GM18868 (cell line): ENCODE measurements at regions not wholly inside any gene's neighbourhood (a gene's known extent, or its start where the extent isn't known, plus 50 kb on each side); places are given as distances from the start of the nearest gene placed in this dataset.
"Not testable (repeated sequence)": the region's sequence is repeated elsewhere in the genome, so short reads cannot be mapped to it uniquely, and the experiment has no call there.

ENCODE experiments used
- ATAC-seq: cut with Tn5 transposase; IDR thresholded peaks from one replicate; pipeline ENCODE4 v1.9.1; 2021; ENCODE audit warnings: mild to moderate bottlenecking, moderate library complexity; ENCODE audit not compliant: unreplicated experiment

DNA sequence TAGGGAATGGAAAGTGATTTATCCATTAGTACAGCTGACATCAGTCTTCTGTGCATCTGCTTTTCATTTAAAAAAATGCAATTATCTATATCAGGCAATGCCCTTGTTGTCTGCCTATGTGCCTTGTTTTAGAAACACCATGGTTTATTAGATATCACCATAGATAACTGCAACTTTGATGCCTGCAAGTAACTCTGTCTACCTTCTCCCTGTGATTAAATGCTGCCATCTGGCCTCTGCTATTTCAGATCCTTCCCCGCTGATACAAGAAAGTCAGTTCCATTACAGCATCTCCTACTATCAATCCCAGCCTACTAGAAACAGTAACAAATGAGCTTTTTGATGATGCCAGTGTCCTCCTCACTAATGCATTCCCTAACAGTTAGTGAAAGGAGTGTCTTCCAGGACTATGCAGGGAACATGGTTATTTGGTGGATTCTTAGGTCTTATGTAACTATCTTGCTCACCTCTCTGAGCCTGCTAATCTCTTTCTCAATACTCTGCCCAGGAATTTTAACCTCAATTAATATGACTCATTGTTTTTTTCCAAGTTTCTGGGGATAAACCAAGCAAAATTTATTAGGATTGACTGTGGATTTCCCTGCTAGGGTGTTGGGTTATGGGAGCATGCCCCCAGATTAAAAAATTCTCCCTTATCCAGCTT, 444.9 kb downstream of the RAPGEF2 start:
- ATAC-seq: no peak

DNA sequence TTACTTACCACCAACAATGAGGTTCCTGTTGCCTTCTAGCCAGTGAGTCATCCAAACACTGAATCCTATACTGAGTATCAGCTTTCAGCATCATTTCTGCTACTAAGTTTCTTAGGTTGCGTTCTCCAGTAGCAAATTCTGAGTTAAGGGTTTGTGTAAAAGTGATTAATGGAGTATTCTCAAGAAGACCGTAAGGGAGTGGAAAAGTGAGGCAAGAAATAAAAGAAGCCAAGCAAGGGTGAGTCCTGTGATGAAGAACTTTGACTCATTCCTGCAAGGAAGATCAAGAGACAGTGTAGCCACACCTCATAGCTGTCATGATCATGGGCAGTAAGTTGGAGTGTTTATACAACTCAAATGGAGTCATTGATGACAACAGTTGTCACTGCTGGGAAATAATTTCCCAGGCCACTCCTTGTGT, 446.2 kb downstream of the RAPGEF2 start:
- no peak for ATAC-seq

DNA sequence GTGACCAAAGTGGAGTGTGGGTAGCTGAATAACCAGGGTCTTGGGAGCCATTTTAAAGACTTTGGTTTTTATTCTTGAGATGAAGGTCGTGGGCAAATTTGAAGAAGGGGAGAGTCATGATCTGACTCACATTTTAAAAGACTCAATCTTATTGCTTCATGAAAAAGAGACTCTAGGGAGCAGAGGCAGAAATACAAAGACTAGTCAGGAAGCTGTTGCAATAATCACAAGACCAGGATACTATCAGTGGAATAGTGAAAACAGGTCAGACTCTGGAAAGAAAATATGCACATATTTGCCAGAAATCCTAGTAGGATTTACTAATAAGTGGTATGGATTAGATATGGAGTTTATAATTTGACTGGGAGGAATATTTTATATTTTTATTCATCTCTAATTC, 448.4 kb downstream of the RAPGEF2 start:
- no peak for ATAC-seq

DNA sequence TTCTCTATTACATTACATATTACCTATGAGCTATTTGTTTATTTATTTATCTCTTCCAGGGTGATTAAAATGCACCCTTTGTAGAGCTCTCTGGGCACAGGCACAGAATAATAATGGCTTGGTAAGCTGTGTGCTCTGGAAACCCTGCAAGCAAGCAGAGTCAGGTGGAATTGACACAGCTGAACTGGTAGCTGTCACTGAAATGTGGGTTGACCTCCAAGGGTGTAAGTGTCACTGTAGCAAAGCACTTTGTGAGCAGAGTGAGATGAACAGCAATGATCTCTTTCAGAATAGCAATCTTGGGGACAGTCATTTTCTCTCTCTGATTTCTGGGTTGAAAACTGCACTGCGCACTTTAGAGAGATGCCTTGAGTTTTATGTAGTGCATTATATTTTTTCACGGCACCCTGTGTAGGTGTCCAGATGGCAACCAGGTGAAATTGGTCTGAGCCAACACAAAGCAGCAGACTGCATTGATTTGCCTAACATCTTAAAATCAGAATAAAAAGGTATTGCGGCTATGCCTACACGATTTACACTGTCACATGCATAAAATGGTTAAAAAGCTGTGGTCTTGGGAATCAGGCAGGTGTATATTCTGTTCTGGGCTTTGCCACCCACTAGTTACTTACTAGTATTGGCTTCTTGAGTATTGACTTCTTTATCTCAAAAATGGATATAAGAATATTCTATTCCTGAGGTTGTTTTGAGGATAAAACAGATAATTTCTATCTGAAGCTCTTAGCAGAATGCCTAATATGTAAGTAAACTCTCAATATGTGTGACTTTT, 450.3 kb downstream of the RAPGEF2 start:
- ATAC-seq: no peak

DNA sequence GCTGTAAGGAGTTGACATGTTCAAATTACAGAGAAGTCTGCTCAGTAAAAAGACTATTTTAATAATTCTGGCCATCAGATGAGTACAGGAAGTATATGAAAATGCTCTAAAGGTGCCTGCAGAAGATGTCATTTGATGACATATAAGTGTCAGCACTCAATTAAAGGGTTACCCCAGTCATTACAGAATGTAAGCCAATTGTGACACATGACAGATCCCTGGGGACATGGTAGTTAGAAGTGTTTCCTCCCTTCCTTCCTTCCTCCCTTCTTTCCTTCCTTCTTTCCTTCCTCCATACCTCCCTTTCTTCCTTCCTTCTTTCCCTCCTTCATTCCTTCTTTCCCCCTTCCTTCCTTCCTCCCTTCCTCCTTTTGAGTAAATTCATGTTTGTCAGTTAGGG, 453.0 kb downstream of the RAPGEF2 start:
- no peak for ATAC-seq

DNA sequence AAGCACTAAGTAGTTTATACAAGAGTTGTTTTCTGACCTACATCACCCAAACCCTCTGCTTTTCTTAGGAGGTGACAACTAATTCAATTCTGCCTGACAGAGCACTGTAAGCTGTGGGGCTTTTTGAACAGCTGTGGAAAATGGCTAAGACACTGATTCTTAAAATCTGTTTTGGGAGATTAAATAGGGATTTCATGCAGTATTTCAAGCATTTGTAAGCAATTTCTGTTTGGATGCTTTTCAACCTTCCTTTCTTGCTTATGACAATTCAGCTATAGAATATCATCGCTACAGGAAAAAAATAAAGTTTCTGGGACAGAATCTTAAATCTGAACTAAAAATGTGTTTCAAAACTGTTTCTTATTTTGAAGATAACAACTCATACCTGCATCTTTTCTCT, 459.5 kb downstream of the RAPGEF2 start:
- no peak for ATAC-seq

DNA sequence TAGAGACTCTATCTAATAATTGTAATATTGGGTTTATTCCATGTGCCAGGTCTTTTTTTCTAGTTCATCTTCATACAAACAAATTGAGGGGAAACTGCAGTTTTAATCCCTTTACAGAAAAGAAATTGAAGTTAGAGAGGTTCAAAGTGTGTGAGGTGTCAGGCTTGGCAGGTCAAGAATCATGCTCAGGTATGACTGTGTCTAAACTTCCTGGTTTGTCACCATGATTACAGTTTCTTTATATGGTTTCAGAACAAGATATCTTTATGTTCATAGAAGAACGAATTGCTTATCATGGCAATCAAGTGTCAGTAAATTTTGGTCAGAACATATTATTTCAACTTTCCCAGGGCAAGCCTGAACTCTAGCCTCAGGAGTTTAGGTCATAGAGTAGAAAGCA, 460.4 kb downstream of the RAPGEF2 start:
- no peak for ATAC-seq

DNA sequence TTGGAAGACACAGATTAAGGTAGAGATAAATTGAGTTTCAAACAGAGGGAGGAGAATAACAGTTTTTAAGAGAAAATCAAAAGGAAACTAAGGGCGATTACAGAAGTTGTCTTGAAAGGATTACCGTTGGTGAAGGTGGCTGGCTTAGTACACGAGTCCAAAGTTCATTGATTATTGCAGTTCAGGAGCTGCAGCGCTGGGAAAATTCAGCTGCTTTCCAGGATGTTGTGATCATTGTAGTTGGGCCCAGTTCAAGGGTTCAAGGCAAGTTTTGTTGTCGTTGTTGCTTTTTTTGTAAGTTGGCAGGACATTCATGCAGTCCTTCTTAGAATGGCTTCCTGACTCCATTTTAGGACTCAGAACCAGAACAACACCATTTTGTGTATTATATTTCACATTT, 461.7 kb downstream of the RAPGEF2 start:
- ATAC-seq: no peak

DNA sequence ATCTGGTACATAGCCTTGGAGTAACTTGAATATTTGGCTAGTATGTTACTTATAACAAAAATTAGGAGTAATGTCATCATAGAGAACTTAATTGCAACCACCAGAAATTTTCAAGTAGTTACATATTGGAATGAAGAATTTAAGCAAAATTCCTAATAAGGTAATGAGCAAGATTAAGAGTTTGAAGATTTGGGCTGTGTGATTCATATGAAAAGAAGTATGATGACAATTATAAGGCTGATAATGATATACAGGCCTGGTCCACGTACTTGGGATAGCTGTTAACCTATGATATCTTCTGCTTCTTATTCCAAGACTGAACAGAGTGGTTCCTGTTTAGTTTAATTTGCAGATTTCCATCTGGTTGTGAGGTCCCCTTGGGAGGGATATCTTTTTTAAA, 463.9 kb downstream of the RAPGEF2 start:
- ATAC-seq: no peak

DNA sequence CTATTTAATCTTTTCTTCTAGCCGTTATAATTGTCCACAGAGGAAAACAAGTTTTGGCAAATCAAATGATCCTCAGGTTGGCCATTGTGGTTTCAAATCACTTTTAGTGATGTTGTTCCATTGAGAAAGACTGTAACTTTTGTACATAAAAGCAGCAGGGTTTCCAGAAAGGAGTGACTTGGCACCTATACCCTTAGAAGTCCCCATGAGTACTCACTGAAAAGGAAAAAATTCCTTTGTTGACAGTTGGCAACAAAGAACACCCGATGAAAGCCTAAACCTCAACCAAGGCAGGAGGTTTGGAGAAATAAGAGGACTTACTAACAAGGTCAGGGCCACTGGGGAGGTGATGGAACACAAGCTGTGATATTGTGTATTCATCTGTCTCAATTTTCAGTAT, 474.4 kb downstream of the RAPGEF2 start:
- ATAC-seq: no peak

DNA sequence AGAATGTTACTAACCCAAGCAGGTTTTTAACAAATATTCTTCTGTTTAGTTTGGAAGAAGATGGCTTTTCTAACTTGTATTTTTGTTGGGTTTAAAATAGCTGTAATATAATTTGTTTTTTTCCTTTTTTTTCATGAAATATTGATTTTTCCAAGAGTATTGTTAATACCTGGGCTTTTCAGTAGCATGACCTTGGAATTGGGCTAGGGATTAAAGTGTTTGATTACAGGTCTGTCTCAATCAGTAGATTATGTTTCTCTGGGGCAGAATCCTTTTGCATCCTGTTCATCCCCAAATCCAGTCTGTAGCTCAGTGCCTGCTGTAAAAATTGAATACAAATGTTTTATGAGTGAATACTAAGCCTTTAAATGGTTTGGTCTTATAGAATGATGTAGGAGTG, 479.8 kb downstream of the RAPGEF2 start:
- no peak for ATAC-seq

DNA sequence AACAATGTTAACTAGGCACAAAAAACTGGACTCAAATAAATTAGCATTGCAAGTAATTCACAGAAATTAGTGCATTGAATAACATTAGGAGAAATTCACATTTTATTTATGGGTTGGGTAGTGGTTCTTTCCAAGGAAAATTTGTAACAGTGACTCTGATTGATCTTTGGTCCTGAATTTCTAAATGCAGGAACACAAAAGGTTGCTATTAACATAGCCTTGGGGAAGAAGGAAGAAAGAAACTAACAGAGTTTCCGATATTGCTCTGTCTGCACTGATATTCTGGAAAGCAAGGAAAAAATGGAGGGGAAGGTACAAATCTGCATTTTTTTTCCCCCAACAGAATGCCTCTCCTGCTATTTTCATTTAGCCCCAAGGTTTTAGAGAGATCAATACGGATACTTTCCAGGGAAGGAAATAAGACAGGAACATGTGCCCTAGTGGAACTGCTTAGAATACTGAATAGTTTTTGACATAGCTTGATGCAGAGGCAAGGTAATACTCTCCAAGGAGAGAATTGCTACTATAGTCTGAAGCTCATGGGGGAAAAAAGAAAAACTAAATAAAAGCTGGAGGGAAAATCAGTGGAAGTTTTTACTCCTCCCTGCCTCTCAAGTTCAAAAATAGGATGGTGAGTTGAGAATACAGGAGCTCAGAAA, 490.1 kb downstream of the RAPGEF2 start:
- ATAC-seq: no peak

DNA sequence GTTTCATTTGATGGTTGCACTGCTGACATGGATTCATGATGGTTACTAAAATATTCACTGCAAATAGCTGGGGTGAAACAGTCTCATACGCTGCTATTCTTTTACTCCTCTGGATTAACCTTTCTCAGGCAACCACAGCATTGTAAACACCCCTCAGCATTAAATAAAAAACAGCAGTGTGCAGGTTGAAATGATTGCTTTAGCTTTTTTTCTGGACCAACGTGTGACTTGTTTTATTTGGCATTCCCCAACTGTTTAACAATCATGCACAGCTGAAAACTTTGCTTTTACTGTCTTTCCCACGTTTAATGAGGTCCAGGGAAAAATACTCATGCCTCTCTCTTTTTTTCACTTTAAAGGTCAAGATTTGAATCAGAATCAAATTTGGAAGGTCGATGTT, 490.8 kb downstream of the RAPGEF2 start:
- ATAC-seq: no peak

DNA sequence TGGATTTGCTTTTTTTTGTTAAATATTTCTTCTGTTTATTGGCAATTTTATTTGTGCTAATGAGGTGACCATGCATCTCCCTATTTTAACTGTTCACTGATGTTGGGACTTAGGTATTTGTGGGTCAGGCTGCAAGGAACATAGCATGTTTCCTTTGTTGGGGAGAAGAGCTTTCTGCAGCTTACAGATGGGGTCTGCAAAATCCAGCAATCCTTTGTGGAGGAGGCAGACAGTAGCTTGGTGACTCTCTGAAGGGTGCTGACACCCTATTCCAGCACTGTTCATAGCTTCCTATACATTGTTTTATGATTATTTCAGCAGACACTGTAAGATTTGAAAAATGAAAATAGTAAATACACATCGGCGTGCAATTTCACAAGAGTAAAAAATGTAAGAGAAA, 491.7 kb downstream of the RAPGEF2 start:
- ATAC-seq: no peak

DNA sequence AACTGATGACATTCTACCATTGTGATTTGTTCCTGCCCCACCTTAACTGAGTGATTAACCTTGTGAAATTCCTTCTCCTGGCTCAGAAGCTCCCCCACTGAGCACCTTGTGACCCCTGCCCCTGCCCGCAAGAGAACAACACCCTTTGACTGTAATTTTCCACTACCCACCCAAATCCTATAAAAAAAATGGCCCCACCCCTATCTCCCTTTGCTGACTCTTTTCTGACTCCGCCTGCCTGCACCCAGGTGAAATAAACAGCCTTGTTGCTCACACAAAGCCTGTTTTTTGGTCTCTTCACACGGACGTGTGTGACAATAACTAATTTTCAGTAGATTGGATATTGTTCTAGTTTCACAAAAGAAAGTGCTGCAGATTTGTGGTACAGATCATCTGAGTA, 492.2 kb downstream of the RAPGEF2 start:
- ATAC-seq: not testable (repeated sequence)

DNA sequence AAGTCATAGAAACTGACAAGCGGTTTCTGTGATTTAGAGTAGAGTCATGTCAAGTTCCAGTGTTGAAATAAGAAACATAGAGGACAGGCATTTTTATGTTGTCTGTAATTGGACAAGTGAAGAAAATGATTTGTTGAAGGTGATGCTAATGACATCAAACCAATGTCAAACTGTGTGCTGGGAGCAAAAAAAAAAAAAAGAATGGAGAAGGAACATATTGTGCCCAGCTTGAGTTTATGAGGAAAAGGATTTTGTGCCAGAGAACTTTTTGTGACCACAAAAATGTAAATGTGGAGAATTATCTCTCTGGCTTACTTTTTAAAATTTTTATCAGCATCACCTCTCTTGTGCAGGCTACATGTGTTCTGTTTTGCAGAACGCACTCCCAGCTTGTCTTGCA, 495.7 kb downstream of the RAPGEF2 start:
- ATAC-seq: no peak

DNA sequence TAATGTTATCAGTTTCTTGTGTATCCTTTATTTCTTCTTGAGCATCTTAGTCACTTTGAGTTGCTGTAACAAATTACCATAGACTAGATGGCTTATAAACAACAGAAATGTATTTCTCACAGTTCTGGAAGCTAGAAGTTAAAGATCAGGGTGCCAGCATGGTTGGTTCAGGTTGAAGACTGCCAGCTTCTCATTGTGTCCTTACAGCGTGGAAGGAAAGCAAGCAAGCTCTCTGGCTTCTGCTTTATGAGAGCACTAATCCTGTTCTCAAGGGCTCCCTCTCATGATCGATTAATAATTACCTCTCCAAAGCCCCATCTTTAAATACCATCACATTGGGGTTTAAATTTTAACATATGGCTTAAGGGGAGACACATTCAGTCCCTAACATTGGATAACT, 497.2 kb downstream of the RAPGEF2 start:
- no peak for ATAC-seq

DNA sequence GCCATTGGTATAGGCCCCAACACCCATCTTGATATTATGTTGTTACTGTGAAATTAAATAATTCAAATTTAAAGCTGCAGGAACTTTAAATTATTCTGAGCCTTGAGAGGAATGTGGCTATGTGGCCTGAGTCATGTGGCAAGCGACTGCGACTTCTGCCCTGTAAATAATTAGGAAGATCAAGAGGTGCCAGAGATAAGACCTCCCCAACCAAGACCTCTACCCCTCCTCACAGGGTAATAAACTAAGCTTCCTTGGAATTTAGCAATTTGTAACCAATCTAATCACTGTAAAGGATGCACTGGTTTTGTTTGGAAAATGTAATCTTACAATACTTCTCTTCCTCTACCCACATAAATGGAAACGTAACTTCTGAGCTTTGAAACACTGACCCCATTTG, 501.9 kb downstream of the RAPGEF2 start:
- ATAC-seq: no peak

DNA sequence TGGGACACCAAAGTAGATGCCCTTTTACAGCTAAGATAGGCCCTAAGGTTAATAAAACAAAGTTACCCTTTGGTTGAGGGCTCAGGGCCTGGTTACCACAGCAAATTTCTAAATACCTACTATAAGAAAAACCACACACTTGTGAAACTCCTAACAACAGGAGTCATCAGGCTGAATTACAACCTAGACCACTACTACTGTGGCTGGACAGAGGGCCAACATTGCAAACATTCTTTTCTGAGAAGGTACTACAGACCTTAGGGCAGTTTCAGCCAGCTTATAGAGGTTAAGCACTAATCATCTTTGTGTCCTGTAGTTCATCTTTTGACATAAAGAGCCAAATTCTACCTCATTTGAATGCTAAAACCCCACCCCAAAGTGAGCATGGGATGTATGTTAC, 504.0 kb downstream of the RAPGEF2 start:
- no peak for ATAC-seq

DNA sequence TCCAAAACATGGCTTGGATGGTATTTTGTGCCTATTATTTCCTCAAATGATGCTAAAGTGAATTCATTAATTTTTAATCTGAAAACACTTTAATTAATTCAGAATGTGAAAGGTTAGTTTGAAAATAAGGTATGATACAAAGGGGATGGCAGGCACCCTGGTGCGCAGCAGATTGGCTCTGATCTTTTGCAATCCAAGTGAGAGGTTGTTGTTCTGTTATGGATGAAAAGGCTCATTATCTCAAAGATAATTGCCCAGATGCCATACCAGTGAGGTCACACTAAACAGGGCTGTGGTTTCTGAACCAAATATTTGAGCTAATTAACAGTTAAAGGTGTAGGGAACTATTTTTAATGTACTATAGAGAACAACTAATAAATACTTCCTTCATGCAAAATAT, 504.9 kb downstream of the RAPGEF2 start:
- ATAC-seq: no peak

DNA sequence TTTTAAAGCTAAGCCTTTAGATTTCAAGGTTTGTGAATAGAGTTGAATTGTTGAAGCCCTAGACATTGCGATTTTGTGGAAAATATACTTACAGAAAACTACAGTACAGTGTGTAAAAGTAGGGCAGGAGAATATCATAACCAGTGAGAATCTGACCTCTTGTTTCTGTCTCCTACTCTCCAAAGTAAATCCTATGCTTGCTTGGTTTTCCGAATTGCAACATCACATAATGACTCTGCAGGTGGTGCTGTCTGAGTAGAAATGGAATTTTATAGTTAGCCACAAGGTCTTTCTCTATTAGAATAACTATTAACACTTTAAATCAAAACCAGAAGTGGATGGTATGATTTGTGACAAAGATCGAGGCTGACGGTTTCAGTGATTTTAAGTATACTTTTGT, 505.6 kb downstream of the RAPGEF2 start:
- no peak for ATAC-seq

DNA sequence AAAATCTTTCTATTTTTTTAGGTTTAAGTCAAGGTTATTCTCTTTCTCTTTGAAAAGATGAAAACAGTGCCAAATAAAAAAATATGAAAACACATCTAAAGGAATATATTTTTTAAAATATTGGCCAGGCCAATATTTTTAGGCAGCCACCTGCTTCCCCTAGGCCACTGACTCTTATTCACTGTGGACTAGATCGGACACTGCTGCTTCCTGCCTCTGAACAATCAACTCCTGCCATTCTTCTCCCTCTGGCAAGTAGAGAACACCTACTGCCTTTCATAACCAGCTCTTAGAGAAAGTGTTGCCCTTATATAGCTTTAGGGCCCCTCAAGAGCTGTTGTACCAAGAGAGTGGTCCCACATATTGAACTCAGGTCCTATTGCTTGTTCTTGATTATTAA, 529.2 kb downstream of the RAPGEF2 start:
- no peak for ATAC-seq
